EH (cell line): ENCODE measurements at regions not wholly inside any gene's neighbourhood (a gene's known extent, or its start where the extent isn't known, plus 50 kb on each side); places are given as distances from the start of the nearest gene placed in this dataset.

Source experiments
- DNase-seq: peaks from one replicate; pipeline ENCODE4 v3.0.0-alpha.2; 2015; ENCODE audit warnings: low read depth

DNA sequence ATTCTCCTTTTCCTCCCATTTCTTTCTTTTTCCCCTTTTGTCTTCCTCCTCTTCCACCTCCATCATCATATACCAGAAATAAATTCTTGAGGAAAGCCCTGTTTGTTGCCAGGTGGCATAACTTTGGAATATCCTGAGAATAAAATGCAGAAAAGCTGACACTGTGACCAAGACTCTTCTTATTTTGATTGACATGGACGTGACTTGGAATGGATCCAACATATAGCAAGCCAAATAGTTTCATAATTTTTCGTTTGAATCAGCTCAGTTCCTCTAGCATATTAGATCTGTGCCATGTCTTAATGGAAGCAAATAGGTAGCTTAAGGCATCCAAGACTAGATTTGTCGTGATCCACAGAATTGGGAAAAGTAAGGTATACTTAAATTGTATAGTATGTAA, 354.7 kb upstream of the FIGN start:
- DNase-seq = no peak

DNA sequence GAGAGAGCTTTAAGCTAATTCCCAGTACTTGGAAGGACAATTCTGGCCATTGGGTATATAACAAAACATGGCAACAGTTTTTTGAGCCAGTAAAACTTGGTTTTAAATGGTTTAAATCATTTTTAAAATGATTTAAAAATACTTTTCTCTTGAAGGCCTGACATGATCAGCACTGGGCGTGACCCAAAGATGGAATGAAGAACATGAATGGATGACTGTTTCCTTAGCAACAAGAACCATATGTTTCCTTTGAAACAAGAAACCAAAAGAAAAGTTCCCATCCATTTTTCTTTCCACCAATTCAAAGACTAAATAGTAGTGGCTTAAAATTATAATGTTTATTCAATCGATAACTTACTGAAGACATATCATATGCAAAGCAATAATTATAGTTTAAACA, 348.3 kb upstream of the FIGN start:
- no peak for DNase-seq

- DNase-seq = no peak
Measured at GRCh38 chr2:164080486-164080885, 344.7 kb upstream of the FIGN start.

DNA sequence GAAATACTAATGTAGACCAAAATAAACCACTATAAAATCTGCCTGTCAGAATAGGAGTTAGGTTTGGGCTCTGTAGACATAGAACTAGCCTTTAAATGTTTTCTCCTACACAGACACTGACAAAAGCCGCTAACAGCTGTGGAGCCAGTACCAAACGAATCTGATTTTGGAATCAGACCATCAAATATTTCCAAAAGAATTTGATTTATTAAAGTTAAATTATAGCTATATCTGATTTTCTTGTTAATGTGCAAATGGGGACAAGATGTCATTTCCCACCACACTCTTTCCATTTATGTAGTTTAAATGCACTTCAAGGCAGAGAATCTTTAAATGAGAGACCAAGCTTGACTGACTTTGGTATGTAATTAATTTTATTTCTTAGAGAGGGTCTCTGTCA, 343.4 kb upstream of the FIGN start:
- DNase-seq = no peak

GRCh38 chr2:164078421-164078820, 342.6 kb upstream of the FIGN start:
- DNase-seq = no peak

DNA sequence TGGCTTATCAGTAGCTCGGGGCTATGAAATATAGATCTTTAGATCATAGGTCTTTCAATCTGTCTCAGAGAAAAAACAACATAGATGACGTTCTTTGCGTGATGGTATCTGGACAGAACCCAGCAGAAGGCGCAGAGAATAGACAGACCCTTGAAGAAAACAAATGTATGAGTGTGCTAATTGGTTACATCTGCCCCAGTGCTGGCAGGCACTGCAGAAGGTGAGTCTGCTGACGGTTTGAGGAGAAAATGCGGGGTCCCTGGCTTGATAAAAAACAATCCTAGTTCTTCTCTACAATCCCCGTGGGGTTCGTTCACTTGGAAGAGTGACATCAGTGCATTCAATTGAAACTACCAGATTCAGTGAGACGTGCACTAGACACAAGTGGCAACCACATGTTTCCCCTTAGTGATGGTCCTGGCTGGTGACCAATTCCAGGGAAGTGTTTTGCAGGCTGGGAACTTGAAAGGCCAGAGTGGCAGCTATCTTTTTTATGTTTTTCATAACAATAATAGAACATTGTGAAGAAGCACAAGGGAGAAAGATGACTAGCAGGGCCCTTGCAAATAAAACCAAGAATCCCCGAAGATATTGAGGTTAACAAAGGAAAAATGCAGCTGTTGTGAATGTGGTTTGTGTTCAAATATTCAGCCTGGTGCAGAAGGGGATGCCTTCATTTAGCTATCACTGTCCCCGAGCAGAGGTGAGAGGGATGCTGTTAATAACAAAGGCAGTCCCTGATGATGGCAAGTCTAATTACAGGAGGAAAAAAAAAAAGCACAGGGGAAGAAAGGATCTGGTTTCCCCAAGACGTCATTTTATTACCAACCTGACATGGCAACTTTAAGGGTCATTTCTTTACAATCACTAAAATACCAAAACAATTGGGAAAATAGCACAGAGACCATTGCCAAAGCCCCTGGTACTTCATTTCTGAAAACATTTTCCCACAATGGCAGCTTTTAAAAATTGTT, 337.6 kb upstream of the FIGN start:
- peak; percentile 5 for DNase-seq

GRCh38 chr2:164069540-164069939, 333.7 kb upstream of the FIGN start:
- no peak for DNase-seq

DNA sequence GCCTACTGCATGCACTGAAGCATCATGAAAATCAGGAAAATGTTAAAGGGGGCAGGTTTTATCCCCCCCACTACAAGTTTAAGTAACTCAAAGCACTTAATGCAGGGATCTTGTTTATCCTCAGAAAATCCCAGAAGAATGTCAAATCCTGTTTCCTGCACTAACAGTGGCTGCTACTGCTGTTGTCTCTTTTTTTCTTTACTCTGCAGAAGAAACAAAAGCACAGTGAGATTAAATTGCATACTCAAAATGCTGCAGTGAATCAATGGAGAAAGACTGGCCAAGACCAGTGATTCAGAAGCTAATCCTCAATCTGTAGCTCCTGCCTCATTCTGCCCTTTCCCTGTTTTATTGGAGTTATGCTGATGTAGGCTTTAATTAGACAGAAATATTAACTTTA, 332.3 kb upstream of the FIGN start:
- DNase-seq = no peak

GRCh38 chr2:164066095-164066494, 330.3 kb upstream of the FIGN start:
- no peak for DNase-seq

DNA sequence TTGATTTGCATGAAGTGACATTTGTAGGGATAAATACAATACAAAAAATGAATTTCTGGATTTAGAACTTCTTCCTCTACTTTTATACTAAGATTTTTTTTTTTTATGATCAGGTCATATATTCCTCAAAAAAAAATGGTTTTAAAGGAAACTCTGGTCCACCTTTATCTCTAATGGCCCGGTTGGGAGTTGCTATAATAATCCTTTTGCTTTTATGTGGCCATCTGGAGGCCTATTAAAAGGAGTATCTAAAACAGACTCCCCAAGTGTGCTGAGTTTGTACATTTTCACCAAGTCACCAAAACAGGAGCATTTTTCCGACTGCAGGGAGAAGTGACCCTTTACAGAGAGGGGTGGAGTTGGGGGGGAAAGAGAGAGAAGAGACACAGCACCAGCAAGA, 329.2 kb upstream of the FIGN start:
- DNase-seq = no peak

DNA sequence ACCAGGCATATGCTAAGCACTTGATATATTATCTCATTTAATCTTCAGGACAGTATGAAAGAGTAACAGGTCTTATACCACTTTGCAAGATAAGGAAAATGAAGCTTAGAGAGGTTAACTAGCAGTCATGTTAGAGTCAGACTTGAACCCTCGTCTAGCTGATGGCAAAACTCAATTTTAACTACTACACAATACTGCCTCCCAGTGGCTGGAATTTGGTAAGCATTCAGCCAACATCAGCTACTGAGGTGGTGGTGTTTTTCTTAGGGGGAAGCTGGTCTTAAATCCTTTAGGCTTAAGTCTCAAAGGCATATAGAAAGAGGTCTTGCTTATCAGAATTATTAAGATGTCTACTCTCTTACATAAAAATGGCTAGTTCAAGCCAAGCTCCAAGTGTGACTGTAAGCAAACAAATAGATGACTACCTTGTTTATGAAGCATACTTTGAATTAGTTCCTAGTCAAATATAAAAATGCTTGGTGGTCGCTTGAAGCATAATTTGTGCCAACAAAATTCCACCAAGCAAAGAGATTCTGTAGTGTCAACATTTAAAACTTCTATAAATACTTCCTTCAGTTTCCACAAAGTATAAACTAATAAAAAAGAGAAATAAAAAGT, 325.4 kb upstream of the FIGN start:
- DNase-seq = peak; percentile 48

GRCh38 chr2:164060031-164060430, 324.2 kb upstream of the FIGN start:
- DNase-seq = no peak

DNA sequence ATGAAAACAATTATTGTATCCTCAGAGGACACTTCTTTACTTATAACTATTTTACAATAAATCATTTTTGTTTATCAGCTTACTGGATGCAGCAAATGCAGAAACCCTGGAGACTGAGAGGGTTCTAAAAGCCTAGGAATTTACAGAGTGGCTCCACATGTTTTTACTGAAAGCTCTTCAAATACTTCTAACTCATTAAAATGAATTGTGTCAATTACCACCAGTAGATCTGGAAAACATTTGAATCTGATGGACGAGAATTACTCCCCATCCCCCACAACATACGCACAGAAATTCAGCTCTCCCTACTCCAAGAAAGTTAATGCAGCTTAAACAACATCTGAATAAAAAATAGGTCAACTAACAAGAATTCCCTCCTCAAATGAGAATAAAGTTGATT, 319.8 kb upstream of the FIGN start:
- no peak for DNase-seq

- DNase-seq = no peak
Measured at GRCh38 chr2:164054651-164055050, 318.8 kb upstream of the FIGN start.

DNA sequence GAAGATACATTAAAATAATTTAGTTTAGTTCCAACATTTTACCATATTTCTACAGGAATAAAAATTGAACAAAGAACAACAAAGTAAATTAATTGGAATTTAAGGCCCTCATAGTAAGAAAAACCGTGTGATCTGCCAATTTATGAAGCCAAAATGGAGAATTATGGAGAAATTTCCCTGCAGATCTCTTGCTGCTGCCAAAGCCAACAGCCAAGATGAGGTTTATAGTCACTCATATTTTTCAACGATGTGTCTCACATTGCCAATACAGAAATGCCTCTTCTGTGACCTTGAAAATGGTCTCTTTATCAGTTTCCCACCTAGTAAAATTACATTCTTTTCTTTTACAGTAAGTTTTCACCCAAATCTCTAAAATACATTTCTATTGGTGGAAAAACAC, 317.2 kb upstream of the FIGN start:
- no peak for DNase-seq

GRCh38 chr2:164052006-164052405, 316.2 kb upstream of the FIGN start:
- no peak for DNase-seq

GRCh38 chr2:164048729-164049128, 312.9 kb upstream of the FIGN start:
- DNase-seq = no peak

DNA sequence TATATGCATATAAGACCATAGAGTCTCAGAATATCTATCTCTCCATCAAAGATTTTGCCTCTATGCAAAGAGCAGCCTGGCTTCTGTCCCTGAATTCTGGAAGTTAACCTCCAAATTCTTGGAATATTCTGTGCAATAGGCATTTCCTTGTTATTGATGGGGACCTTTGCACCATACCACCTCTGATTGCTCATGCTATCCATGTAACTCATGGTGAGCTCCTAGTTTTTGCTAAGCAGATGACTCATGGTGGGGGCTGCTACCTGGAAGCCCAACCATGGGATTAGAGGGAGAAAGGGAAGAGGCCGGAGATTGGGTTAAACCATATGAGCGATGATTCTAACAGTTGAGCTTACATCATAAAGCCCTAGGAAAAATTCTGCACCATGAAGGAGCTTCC, 310.2 kb upstream of the FIGN start:
- DNase-seq = no peak

- DNase-seq = no peak
Measured at GRCh38 chr2:164044622-164045021, 308.8 kb upstream of the FIGN start.

GRCh38 chr2:164039270-164039669, 303.5 kb upstream of the FIGN start:
- no peak for DNase-seq

DNA sequence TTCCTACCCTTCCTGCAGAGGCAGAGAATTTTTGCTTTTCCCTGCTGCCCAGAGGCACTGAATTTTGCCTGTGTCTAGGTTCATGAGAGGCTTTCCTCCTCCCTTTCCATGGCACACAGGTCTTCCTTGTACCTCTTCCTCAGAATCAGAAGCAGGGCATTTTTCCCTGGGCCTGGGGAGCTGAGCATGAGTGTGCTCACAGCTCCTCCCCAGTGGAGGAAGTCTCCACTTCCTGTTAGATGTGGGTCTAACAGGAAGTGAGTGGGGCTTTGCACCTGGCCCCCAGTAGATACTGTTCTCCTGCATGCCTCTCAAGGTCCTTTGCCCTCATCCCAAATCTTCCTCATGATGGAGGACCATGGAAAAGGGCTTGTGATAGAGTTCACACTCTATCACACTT, 297.2 kb upstream of the FIGN start:
- no peak for DNase-seq

DNA sequence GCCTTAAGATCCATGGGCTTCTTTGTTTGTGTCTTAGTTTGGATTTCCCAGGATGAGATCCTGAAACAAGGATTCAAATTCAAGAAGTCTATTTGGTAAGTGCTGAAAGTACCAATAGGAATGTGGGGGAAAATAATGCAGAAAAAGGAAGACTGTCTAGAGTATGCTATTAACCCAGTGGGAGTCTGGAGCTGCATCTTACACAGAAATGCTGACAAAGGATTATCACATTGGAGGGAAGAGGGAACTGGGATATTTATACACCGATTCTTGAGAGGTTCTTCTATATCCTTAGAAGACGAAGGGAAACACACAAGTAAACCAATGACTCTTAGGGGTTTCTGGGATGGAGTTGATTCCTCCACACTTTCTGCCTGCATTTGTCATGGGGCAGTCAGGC, 294.8 kb upstream of the FIGN start:
- DNase-seq = no peak

DNA sequence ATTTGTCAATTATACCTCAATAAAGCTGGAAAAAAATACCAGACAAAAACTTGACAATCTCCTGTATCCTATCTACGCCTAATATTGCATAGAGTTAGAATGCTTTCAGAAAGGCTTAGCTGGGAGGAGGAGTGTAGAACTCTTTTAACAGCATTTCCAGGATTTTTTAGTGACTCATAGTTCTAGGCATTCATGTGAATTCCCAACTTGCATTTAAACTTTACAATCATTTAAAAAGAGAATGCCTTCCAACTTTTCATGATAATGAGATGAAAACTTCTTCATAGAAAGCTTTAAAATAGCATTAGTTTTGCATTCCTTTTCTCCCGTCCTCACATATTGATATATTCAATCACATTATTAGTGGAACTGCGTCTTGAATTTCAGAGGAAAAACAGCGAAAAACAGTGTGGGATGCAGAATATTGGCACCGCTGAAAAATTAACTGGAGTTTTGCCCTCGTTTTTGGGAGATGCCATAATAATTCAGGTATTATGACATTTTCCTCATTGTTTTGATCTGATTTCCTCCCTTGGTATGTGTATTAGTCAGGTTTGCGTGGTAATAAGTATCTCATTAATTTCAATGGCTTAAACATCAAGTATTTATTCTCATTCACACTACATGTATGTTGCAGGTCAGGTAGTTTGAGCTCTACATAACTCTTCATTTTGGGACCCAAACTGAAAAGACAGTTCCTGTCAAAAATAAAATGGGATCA, 293.2 kb upstream of the FIGN start:
- peak; percentile 61 for DNase-seq
